Esophagus squamous epithelium (tissue), 4 donors: ENCODE measurements at regions not wholly inside any gene's neighbourhood (a gene's known extent, or its start where the extent isn't known, plus 50 kb on each side); places are given as distances from the start of the nearest gene placed in this dataset.

Experiments
- POLR2A ChIP-seq, 4 donors: fragments of 450-650 bp; IDR thresholded peaks; one replicate each; pipeline ENCODE4 v1.6.1; 2017; ENCODE audit warnings: antibody characterized with exemption in 4 of 4, mild to moderate bottlenecking in 4 of 4, moderate library complexity in 3 of 4
- TF ChIP-seq, protein P1 (sequence below), 6 experiments: fragments of 450-650 bp in 4 of 6; fragments of 200-600 bp in 2 of 6; sonication (generic) in 2 of 6; IDR thresholded peaks; one replicate each; pipeline ENCODE4 v1.5.1; 2016 to 2019; ENCODE audit warnings: antibody characterized with exemption in 6 of 6, mild to moderate bottlenecking in 4 of 6, moderate library complexity in 4 of 6

DNA sequence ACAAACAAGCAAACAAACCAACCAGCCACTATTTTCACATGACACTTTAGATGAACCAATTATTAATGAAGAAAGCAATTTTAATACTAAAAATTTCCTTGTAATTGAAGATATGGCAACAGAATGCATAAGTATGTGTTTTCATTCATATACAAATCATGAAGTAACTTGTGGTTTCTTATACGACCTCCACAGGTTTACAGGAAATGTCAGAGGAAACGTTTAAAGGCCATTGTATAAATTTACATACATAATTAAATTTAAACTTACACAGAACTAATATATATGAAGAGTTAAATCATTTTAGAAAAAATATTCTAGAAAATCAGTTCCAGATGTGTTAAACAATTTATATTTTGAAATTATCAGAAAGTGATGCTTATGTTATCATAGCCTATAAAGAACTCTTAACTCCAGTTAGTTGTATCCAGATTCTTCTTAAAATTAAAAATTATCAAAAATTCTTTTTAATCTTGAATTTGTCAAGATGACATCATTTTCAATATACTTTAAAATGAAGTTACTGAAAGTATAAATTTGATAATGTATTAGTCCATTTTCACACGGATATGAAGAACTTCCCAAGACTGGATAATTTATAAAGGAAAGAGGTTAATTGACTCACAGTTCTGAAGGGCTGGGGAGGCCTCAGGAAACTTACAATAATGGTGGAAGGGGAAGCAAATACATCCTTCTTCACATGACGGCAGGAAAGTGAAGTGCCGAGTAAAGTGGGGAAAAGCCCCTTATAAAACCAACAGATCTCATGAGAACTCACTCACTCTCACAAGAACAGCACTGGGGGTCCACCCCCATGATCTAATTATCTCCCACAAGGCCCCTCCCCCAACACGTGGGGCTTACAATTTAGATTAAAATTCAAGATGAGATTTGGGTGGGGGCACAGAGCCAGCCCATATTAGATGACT lies 192.0 kb downstream of the PIK3R1 start:
- TF ChIP-seq POLR2A (IDR thresholded peaks at IDR 0.05) = no peak
- TF ChIP-seq, protein P1, sequence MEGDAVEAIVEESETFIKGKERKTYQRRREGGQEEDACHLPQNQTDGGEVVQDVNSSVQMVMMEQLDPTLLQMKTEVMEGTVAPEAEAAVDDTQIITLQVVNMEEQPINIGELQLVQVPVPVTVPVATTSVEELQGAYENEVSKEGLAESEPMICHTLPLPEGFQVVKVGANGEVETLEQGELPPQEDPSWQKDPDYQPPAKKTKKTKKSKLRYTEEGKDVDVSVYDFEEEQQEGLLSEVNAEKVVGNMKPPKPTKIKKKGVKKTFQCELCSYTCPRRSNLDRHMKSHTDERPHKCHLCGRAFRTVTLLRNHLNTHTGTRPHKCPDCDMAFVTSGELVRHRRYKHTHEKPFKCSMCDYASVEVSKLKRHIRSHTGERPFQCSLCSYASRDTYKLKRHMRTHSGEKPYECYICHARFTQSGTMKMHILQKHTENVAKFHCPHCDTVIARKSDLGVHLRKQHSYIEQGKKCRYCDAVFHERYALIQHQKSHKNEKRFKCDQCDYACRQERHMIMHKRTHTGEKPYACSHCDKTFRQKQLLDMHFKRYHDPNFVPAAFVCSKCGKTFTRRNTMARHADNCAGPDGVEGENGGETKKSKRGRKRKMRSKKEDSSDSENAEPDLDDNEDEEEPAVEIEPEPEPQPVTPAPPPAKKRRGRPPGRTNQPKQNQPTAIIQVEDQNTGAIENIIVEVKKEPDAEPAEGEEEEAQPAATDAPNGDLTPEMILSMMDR (IDR thresholded peaks at IDR 0.05) = no peak
